PC-3 (cell line): ENCODE measurements at regions not wholly inside any gene's neighbourhood (a gene's known extent, or its start where the extent isn't known, plus 50 kb on each side); places are given as distances from the start of the nearest gene placed in this dataset.

Source experiments
- ATAC-seq: fragments of 200-7000 bp; cut with Tn5 transposase; 2 replicates; pipeline ENCODE4 v1.9.1; 2020; ENCODE audit warnings: mild to moderate bottlenecking, moderate library complexity
- BruUV-seq: library from RNA; stranded (reverse); fragments of 400-500 nt; replicated peaks from 2 replicates; lab custom pipeline; 2021; lab: Mats Ljungman, UMichigan
- CTCF ChIA-PET: fragments of 300-600 bp; sonication (Branson Sonifier 250); formaldehyde crosslinking; loops from one replicate; lab custom pipeline; 2022; ENCODE audit warnings: antibody characterized with exemption; lab: Charles Lee
- POLR2A ChIA-PET: fragments of 300-600 bp; sonication (Branson Sonifier 250); formaldehyde crosslinking; loops from one replicate; lab custom pipeline; 2022; ENCODE audit warnings: antibody characterized with exemption; ENCODE audit not compliant: unreplicated experiment; lab: Charles Lee
- DNase-seq: peaks from one replicate; pipeline ENCODE4 v3.0.0-alpha.2; 2015
- H2AFZ ChIP-seq: fragments of 300-600 bp; sonication (generic); 2 replicates; pipeline ENCODE4 v1.6.0; 2016; ENCODE audit warnings: antibody characterized with exemption, low read length
- H3F3A ChIP-seq: fragments of 300-600 bp; sonication (generic); one replicate; pipeline ENCODE4 v1.6.0; 2017; ENCODE audit warnings: antibody characterized with exemption, low read length, control low read depth, mild to moderate bottlenecking; ENCODE audit not compliant: unreplicated experiment
- H3K27ac ChIP-seq: fragments of 300-600 bp; sonication (generic); 2 replicates; pipeline ENCODE4 v1.5.1; 2016; ENCODE audit warnings: mild to moderate bottlenecking, low read length
- H3K27me3 ChIP-seq: fragments of 300-600 bp; sonication (generic); 2 replicates; pipeline ENCODE4 v1.6.1; 2016; ENCODE audit warnings: low read length, mixed read lengths
- H3K36me3 ChIP-seq: fragments of 300-600 bp; sonication (generic); 2 replicates; pipeline ENCODE4 v1.6.1; 2016; ENCODE audit warnings: low read depth, mixed run types, low read length, mixed read lengths
- H3K4me1 ChIP-seq: fragments of 300-600 bp; sonication (generic); 2 replicates; pipeline ENCODE4 v1.5.1; 2016; ENCODE audit warnings: low read length; ENCODE audit not compliant: insufficient read depth
- H3K4me2 ChIP-seq: fragments of 300-600 bp; sonication (generic); 2 replicates; pipeline ENCODE4 v1.6.0; 2016; ENCODE audit warnings: low read length
- H3K4me3 ChIP-seq: fragments of 300-600 bp; sonication (generic); 2 replicates; pipeline ENCODE4 v1.5.1; 2016; ENCODE audit warnings: mild to moderate bottlenecking, low read length, mixed read lengths
- H3K79me2 ChIP-seq: fragments of 300-600 bp; sonication (generic); 2 replicates; pipeline ENCODE4 v1.6.1; 2017; ENCODE audit warnings: low read length, mixed read lengths
- H3K9ac ChIP-seq: fragments of 300-600 bp; sonication (generic); 2 replicates; pipeline ENCODE4 v1.6.0; 2016; ENCODE audit warnings: mild to moderate bottlenecking, low read length
- H3K9me2 ChIP-seq: fragments of 300-600 bp; sonication (generic); replicated peaks from 2 replicates; pipeline ENCODE4 v1.6.1; 2016; ENCODE audit warnings: mixed run types, low read length, mixed read lengths
- H3K9me3 ChIP-seq: fragments of 300-600 bp; sonication (generic); 2 replicates; pipeline ENCODE4 v1.6.1; 2016; ENCODE audit warnings: low read length, mixed read lengths
- H4K20me1 ChIP-seq: fragments of 300-600 bp; sonication (generic); 2 replicates; pipeline ENCODE4 v1.6.1; 2016; ENCODE audit warnings: low read length, mixed read lengths
- CTCF ChIP-seq: fragments of 300-600 bp; sonication (generic); conservative IDR thresholded peaks from 2 replicates; pipeline ENCODE4 v1.5.1; 2017; ENCODE audit warnings: antibody characterized with exemption, low read depth, mild to moderate bottlenecking, low read length
- EZH2 ChIP-seq: fragments of 300-600 bp; sonication (generic); IDR thresholded peaks from one replicate; pipeline ENCODE4 v1.6.1; 2017; ENCODE audit warnings: antibody characterized with exemption, mild to moderate bottlenecking, low read length; ENCODE audit not compliant: unreplicated experiment
- EZH2phosphoT487 ChIP-seq: fragments of 300-600 bp; sonication (generic); IDR thresholded peaks from 2 replicates; pipeline ENCODE4 v1.6.1; 2018; ENCODE audit warnings: mild to moderate bottlenecking, antibody characterized with exemption, low read length, borderline replicate concordance
- intact Hi-C: fragments of 100-400 bp; cut with micrococcal nuclease; formaldehyde crosslinking; loops from 2 replicates; pipeline ENCODE4 v1.9.0; 2023

- no peaks in the 10 kb centered on the region for H4K20me1 ChIP-seq
- intact Hi-C loops: no loop called here
- TF ChIP-seq EZH2phosphoT487 (no peak), CTCF (no peak), EZH2 (no peak)
- no peaks in the 10 kb centered on the region for H3F3A ChIP-seq
- H3K36me3 ChIP-seq: no peaks in the 10 kb centered on the region
- H3K79me2 ChIP-seq: peaks cover 48% of the 10 kb centered on the region
- ChIA-PET CTCF (no interaction called here), POLR2A (no interaction called here)
- H3K4me2 ChIP-seq: peak overlapping the region; percentile 52
- peaks cover 28% of the 10 kb centered on the region for H3K4me1 ChIP-seq
- H3K9ac ChIP-seq: no peak overlapping the region
- H3K4me3 ChIP-seq: no peak overlapping the region
- H3K9me2 ChIP-seq: no peaks in the 10 kb centered on the region
- BruUV-seq: no TSS peak
- H3K27me3 ChIP-seq: no peaks in the 10 kb centered on the region
- DNase-seq (no peak), ATAC-seq (peak; percentile 35; the same call in 1 of the 2 replicates)
- peak overlapping the region; percentile 50 for H3K27ac ChIP-seq
- no peak overlapping the region for H2AFZ ChIP-seq
- no peaks in the 10 kb centered on the region for H3K9me3 ChIP-seq
Observed at GRCh38 chr6:56795466-56796195, 152.9 kb upstream of the DST start.

GRCh38 chr6:56794421-56794820 lies 151.7 kb upstream of the DST start:
- intact Hi-C loops: no loop called here
- peaks cover 40% of the 10 kb centered on the region for H3K79me2 ChIP-seq
- no peak overlapping the region for H3K9ac ChIP-seq
- H3K9me3 ChIP-seq: no peaks in the 10 kb centered on the region
- no peak overlapping the region for H3K4me2 ChIP-seq
- no peaks in the 10 kb centered on the region for H4K20me1 ChIP-seq
- H3K4me3 ChIP-seq: no peak overlapping the region
- H3K9me2 ChIP-seq: no peaks in the 10 kb centered on the region
- H3K4me1 ChIP-seq: peaks cover 33% of the 10 kb centered on the region
- H3K36me3 ChIP-seq: no peaks in the 10 kb centered on the region
- POLR2A ChIA-PET: no interaction called here
- no peaks in the 10 kb centered on the region for H3K27me3 ChIP-seq
- TF ChIP-seq EZH2phosphoT487 (no peak), CTCF (no peak), EZH2 (no peak)
- no peaks in the 10 kb centered on the region for H3F3A ChIP-seq
- no peak overlapping the region for H3K27ac ChIP-seq
- DNase-seq: no peak
- BruUV-seq: no TSS peak
- ATAC-seq: no peak
- no peak overlapping the region for H2AFZ ChIP-seq
- CTCF ChIA-PET: no interaction called here

GRCh38 chr6:56793938-56794337 lies 151.2 kb upstream of the DST start:
- Histone ChIP-seq H3K4me3 (no peak overlapping the region), H3K27me3 (no peaks in the 10 kb centered on the region), H3K36me3 (no peaks in the 10 kb centered on the region), H3K4me2 (no peak overlapping the region), H3K9ac (no peak overlapping the region), H3K79me2 (peaks cover 40% of the 10 kb centered on the region), H3K4me1 (peaks cover 33% of the 10 kb centered on the region), H3K9me2 (no peaks in the 10 kb centered on the region), H4K20me1 (no peaks in the 10 kb centered on the region), H2AFZ (no peak overlapping the region), H3K9me3 (no peaks in the 10 kb centered on the region), H3K27ac (no peak overlapping the region), H3F3A (no peaks in the 10 kb centered on the region)
- ChIA-PET POLR2A (no interaction called here), CTCF (no interaction called here)
- ATAC-seq: no peak
- intact Hi-C loops: no loop called here
- TF ChIP-seq EZH2: no peak
- no peak for TF ChIP-seq EZH2phosphoT487
- TF ChIP-seq CTCF: no peak
- DNase-seq: no peak
- BruUV-seq: no TSS peak
